ENCODE measurements at regions not wholly inside any gene's neighbourhood (a gene's known extent, or its start where the extent isn't known, plus 50 kb on each side); places are given as distances from the start of the nearest gene placed in this dataset.
"Not testable (repeated sequence)": the region's sequence is repeated elsewhere in the genome, so short reads cannot be mapped to it uniquely, and the experiment has no call there.

GRCh38 chr13:56459286-56459685 lies 681.4 kb upstream of the PRR20A start:
- no peak for DNase-seq (ENCODE audit: low read depth)

- DNase-seq (ENCODE audit: low read depth) = no peak
These were observed 639.0 kb upstream of the PRR20A start for GRCh38 chr13:56501750-56502149.

- DNase-seq (ENCODE audit: low read depth) = no peak
These were observed 629.9 kb upstream of the PRR20A start for GRCh38 chr13:56510836-56511235.

- not testable (repeated sequence) for DNase-seq (ENCODE audit: low read depth)
These were observed 628.4 kb upstream of the PRR20A start for GRCh38 chr13:56512336-56512735.

- DNase-seq (ENCODE audit: low read depth) = no peak
These were observed 625.3 kb upstream of the PRR20A start for GRCh38 chr13:56515441-56515840.

GRCh38 chr13:56528040-56528790 lies 612.5 kb upstream of the PRR20A start:
- DNase-seq (ENCODE audit: low read depth) = no peak

- DNase-seq (ENCODE audit: low read depth) = no peak
These were observed 610.6 kb upstream of the PRR20A start for GRCh38 chr13:56530096-56530495.

- DNase-seq (ENCODE audit: low read depth) = not testable (repeated sequence)
These were observed 592.8 kb upstream of the PRR20A start for GRCh38 chr13:56547921-56548320.

GRCh38 chr13:56558698-56559320 lies 581.9 kb upstream of the PRR20A start:
- DNase-seq (ENCODE audit: low read depth) = no peak

GRCh38 chr13:56561327-56561726 lies 579.4 kb upstream of the PRR20A start:
- DNase-seq (ENCODE audit: low read depth) = no peak

- no peak for DNase-seq (ENCODE audit: low read depth)
These were observed 577.1 kb upstream of the PRR20A start for GRCh38 chr13:56563663-56564062.

- no peak for DNase-seq (ENCODE audit: low read depth)
These were observed 553.7 kb upstream of the PRR20A start for GRCh38 chr13:56586976-56587375.

- DNase-seq (ENCODE audit: low read depth) = no peak
These were observed 525.1 kb upstream of the PRR20A start for GRCh38 chr13:56615572-56615971.

- no peak for DNase-seq (ENCODE audit: low read depth)
These were observed 517.9 kb upstream of the PRR20A start for GRCh38 chr13:56622840-56623239.

GRCh38 chr13:56628886-56629285 lies 511.8 kb upstream of the PRR20A start:
- not testable (repeated sequence) for DNase-seq (ENCODE audit: low read depth)

GRCh38 chr13:56631060-56631459 lies 509.7 kb upstream of the PRR20A start:
- DNase-seq (ENCODE audit: low read depth) = not testable (repeated sequence)

GRCh38 chr13:56653043-56653442 lies 487.7 kb upstream of the PRR20A start:
- no peak for DNase-seq (ENCODE audit: low read depth)

- no peak for DNase-seq (ENCODE audit: low read depth)
These were observed 481.7 kb upstream of the PRR20A start for GRCh38 chr13:56659041-56659471.

GRCh38 chr13:56670563-56670962 lies 470.2 kb upstream of the PRR20A start:
- no peak for DNase-seq (ENCODE audit: low read depth)

- DNase-seq (ENCODE audit: low read depth) = no peak
These were observed 459.3 kb upstream of the PRR20A start for GRCh38 chr13:56681404-56681803.

GRCh38 chr13:56687131-56687530 lies 453.6 kb upstream of the PRR20A start:
- DNase-seq (ENCODE audit: low read depth) = no peak

- no peak for DNase-seq (ENCODE audit: low read depth)
These were observed 443.7 kb upstream of the PRR20A start for GRCh38 chr13:56697011-56697410.

GRCh38 chr13:56700324-56700723 lies 440.4 kb upstream of the PRR20A start:
- DNase-seq (ENCODE audit: low read depth) = no peak

- no peak for DNase-seq (ENCODE audit: low read depth)
These were observed 434.2 kb upstream of the PRR20A start for GRCh38 chr13:56706485-56706884.
